BLaER1 (cell line): ENCODE measurements at regions not wholly inside any gene's neighbourhood (a gene's known extent, or its start where the extent isn't known, plus 50 kb on each side); places are given as distances from the start of the nearest gene placed in this dataset.

ENCODE experiments used
- H3K27ac ChIP-seq: shearing (Covaris generic); formaldehyde crosslinking; 2 replicates; pipeline ENCODE4 v1.8.1; 2022
- H3K27me3 ChIP-seq: shearing (Covaris generic); formaldehyde crosslinking; 2 replicates; pipeline ENCODE4 v1.8.1; 2022
- H3K36me3 ChIP-seq: shearing (Covaris generic); formaldehyde crosslinking; 2 replicates; pipeline ENCODE4 v1.8.1; 2022
- H3K4me1 ChIP-seq: shearing (Covaris generic); formaldehyde crosslinking; 2 replicates; pipeline ENCODE4 v1.8.1; 2022
- H3K4me2 ChIP-seq: shearing (Covaris generic); formaldehyde crosslinking; 2 replicates; pipeline ENCODE4 v1.8.1; 2022
- H3K4me3 ChIP-seq: shearing (Covaris generic); formaldehyde crosslinking; 2 replicates; pipeline ENCODE4 v1.8.1; 2022
- H3K9ac ChIP-seq: shearing (Covaris generic); formaldehyde crosslinking; 2 replicates; pipeline ENCODE4 v1.8.1; 2022
- H3K9me3 ChIP-seq: shearing (Covaris generic); formaldehyde crosslinking; 2 replicates; pipeline ENCODE4 v1.8.1; 2022
- H4K20me1 ChIP-seq: shearing (Covaris generic); formaldehyde crosslinking; 2 replicates; pipeline ENCODE4 v1.8.1; 2022
- Cebpa-rat ChIP-seq: shearing (Covaris generic); IDR thresholded peaks from 2 replicates; pipeline ENCODE4 v1.8.1; 2022

DNA sequence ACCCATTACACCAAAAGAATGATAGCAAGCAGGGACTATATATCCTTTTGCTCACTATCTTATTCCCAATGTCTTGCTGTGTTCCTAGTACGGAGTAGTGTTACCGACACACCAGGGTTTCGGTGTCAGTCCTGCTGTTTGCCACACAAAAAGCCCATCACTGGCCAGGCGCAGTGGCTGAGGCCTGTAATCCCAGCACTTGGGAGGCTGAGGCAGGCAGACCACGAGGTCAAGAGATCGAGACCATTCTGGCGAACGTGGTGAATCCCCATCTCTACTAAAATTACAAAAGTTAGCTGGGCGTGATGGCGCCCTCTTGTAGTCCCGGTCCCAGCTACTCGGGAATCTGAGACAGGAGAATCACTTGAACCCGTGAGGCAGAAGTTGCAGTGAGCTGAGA lies 1467.3 kb upstream of the MIR17HG start:
- Histone ChIP-seq H3K4me2 (no peak overlapping the region), H3K27me3 (no peaks in the 10 kb centered on the region), H3K36me3 (no peaks in the 10 kb centered on the region), H3K4me3 (no peak overlapping the region), H3K9me3 (peaks cover 7% of the 10 kb centered on the region; the same call in 1 of the 2 replicates), H4K20me1 (no peaks in the 10 kb centered on the region), H3K9ac (no peak overlapping the region), H3K27ac (no peak overlapping the region), H3K4me1 (no peaks in the 10 kb centered on the region)
- TF ChIP-seq Cebpa-rat, result no peak

DNA sequence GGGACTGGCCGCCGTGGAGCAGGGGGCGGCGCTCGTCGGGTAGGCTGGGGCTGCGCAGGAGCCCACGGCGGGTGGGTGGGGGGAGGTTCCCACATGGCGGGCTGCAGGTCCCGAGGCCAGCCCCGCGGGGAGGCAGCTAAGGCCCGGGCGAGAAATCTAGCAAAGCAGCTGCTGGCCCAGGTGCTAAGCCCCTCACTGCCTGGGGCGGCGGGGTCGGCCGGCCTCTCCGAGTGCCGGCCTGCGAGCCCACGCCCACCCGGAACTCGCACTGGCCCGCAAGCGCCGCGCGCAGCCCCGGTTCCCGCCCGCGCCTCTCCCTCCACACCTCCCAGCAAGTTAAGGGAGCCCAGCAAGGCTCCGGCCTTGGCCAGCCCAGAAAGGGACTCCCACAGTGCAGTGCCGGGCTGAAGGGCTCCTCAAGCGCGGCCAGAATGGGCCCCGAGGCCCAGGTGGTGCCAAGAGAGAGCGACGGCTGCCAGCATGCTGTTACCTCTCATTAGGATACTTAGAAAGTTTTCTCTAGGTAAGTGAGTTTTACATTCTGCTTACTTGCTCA lies 1463.5 kb upstream of the MIR17HG start:
- Histone ChIP-seq H3K36me3 (no peaks in the 10 kb centered on the region), H3K9me3 (peaks cover 7% of the 10 kb centered on the region; the same call in 1 of the 2 replicates)

DNA sequence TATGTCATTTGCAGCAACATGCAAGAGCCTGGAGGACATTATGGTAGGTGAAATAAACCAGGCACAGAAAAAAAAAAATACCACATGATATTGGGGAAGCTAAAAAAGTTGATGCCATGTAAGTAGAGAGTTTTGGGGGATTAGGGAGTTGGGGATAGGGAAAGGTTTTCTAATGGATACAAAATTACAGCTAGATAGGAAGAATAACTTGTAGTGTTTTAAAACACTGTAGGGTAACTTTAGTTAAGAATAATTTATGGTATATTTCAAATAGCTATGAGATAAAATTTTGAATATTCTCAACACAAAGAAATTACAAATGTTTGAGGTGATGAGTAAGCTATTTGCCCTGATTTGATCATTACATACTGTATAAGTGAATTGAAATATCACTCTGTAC lies 1456.7 kb upstream of the MIR17HG start:
- no peaks in the 10 kb centered on the region for H3K27me3 ChIP-seq
- H3K36me3 ChIP-seq, result no peaks in the 10 kb centered on the region
- TF ChIP-seq Cebpa-rat, result no peak
- no peak overlapping the region for H3K4me3 ChIP-seq
- no peak overlapping the region for H3K27ac ChIP-seq
- H3K4me1 ChIP-seq, result no peaks in the 10 kb centered on the region
- no peak overlapping the region for H3K4me2 ChIP-seq
- H4K20me1 ChIP-seq, result no peaks in the 10 kb centered on the region
- no peak overlapping the region for H3K9ac ChIP-seq
- no peaks in the 10 kb centered on the region for H3K9me3 ChIP-seq

More for the DNA sequence above, 1463.5 kb upstream of the MIR17HG start:
- no peak for TF ChIP-seq Cebpa-rat
- Histone ChIP-seq H3K27me3 (no peaks in the 10 kb centered on the region), H3K4me1 (no peaks in the 10 kb centered on the region), H3K4me2 (no peak overlapping the region), H4K20me1 (no peaks in the 10 kb centered on the region), H3K9ac (no peak overlapping the region), H3K27ac (no peak overlapping the region), H3K4me3 (no peak overlapping the region)

DNA sequence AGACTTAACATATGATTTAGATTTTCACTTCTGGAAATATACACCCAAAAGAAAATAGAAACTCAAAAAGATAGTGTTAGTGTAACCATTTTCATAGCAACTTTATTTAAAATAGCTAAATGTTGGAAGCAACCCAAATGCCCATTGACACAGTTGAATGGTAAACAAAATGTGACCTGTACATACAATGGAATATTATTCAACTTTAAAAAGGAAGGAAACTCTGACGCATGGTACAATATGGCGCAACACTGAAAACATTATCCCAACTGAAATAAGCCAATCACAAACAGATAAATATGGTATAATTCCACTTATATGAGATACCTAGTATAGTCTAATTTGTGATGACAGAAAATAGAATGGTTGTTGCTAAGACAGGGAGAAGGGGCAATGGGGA lies 1456.1 kb upstream of the MIR17HG start:
- no peak for TF ChIP-seq Cebpa-rat
- Histone ChIP-seq H3K4me1 (no peaks in the 10 kb centered on the region), H3K36me3 (no peaks in the 10 kb centered on the region), H3K27me3 (no peaks in the 10 kb centered on the region), H3K27ac (no peak overlapping the region), H3K4me3 (no peak overlapping the region), H3K4me2 (no peak overlapping the region), H3K9me3 (no peaks in the 10 kb centered on the region), H4K20me1 (no peaks in the 10 kb centered on the region), H3K9ac (no peak overlapping the region)

DNA sequence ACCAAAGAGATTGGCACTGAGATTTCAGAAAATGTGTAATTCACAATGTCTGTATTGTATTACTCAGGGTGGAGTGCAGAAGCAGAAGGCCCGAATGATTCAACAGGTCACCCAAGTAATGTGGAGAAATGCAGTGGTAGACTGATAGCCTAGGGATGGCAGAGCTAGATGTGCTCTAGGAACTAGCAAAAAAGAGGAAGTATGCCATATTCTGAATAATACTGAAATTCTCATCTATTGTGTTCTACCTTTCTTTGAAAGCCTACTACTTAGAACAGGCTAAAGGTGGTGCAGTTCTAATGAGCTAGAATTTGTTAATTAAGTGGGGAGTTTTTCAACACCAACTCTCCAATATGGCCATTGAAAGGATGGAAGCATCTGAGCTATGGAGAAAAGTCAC lies 1449.8 kb upstream of the MIR17HG start:
- no peak overlapping the region for H3K4me3 ChIP-seq
- no peak overlapping the region for H3K4me2 ChIP-seq
- H3K27ac ChIP-seq, result no peak overlapping the region
- H3K36me3 ChIP-seq, result no peaks in the 10 kb centered on the region
- H3K4me1 ChIP-seq, result no peaks in the 10 kb centered on the region
- H3K9ac ChIP-seq, result no peak overlapping the region
- no peaks in the 10 kb centered on the region for H3K9me3 ChIP-seq
- H4K20me1 ChIP-seq, result no peaks in the 10 kb centered on the region
- H3K27me3 ChIP-seq, result no peaks in the 10 kb centered on the region
- TF ChIP-seq Cebpa-rat, result no peak

DNA sequence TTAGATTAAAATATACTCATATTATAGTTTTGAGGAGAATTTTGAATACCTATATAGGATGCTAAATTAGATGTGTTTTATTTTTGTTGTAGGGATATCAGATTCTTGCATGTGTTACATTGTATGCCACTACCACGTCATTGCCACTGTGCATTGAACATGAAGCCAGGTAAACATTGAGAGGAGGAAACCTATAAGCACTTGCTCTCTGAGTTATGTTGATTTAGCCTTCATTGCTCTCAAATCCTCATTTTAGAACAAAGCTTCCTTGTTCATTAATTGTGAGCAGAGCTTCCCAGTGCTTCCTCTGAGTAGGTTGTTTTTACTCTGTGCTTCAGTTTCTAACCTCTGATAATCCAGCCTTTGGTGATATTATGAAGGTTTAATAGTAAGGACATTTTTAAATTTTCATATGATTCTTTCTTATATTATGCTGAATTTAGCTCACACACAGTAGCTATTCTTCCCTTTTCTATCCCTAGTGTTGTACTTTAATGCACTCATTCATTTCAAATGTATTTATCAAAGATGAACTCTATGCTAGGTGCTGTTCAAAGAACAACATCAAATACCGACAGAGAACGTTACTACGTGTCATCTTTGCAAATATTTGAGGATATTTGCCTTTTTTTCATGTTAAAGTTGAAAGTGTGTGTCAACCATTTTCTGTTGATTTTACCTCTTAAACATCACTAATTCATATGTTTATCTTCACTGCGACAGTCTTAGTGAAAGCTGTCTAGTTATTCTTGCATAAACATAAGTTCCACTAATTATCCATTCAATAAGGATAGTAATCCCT lies 1448.0 kb upstream of the MIR17HG start:
- H3K4me1 ChIP-seq, result no peaks in the 10 kb centered on the region
- no peaks in the 10 kb centered on the region for H3K9me3 ChIP-seq
- H3K9ac ChIP-seq, result no peak overlapping the region
- no peak overlapping the region for H3K4me3 ChIP-seq
- H3K27me3 ChIP-seq, result no peaks in the 10 kb centered on the region
- no peaks in the 10 kb centered on the region for H3K36me3 ChIP-seq
- no peak overlapping the region for H3K27ac ChIP-seq
- H3K4me2 ChIP-seq, result no peak overlapping the region
- H4K20me1 ChIP-seq, result no peaks in the 10 kb centered on the region
- TF ChIP-seq Cebpa-rat, result no peak

DNA sequence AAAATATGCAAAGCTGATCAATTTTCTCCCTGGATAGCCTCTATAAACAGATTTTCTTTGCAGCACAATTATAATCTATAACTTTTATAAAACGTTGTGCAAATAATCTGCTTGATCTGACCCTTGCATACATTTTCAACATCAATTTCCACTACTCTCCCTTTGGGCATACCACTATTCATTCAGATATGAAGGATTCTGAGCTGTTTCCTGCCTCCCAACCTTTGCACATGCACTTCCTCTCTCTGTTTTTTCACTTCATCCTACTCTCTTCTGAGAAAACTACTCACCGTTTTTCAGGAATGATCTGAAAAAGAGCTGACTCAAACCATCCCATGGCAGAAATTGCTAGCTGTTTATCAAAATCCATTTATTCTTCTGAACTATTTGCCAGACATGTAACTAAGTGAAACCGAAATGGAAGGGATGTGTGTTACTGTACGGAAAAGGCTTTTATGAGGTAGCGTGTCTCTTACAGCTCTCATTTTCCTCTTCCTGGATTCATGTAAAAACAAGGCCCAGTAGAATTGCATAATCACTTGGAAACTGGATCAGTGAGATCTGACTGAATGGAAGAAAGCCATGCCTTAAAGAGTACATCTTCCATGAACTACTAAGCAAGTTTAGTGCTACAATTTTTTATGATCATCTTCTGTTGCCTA lies 1447.3 kb upstream of the MIR17HG start:
- Histone ChIP-seq H3K27ac (no peak overlapping the region), H4K20me1 (no peaks in the 10 kb centered on the region), H3K9me3 (no peaks in the 10 kb centered on the region), H3K36me3 (no peaks in the 10 kb centered on the region), H3K4me2 (no peak overlapping the region), H3K4me3 (no peak overlapping the region), H3K9ac (no peak overlapping the region), H3K27me3 (no peaks in the 10 kb centered on the region), H3K4me1 (no peaks in the 10 kb centered on the region)
- TF ChIP-seq Cebpa-rat, result no peak

DNA sequence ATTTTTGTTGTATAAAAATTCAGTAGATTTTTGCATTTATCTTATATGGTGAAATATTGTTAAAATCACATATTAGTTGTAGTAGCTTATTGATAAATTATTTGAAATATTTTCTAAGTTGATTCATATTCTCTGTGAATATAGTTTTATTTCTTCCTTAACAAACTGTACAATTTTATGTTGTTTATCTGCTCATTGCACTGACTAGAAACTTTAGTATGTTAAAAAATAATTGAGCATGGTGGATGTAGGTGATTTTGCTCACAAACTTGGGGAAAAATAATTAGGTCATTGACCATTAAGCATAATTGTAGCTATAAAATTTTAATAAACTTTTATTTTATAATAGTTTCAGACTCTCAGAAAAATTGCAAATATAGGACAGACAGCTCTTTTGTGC lies 1445.3 kb upstream of the MIR17HG start:
- Histone ChIP-seq H3K4me2 (no peak overlapping the region), H4K20me1 (no peaks in the 10 kb centered on the region), H3K4me1 (no peaks in the 10 kb centered on the region), H3K27me3 (no peaks in the 10 kb centered on the region), H3K9me3 (no peaks in the 10 kb centered on the region), H3K36me3 (no peaks in the 10 kb centered on the region), H3K27ac (no peak overlapping the region), H3K4me3 (no peak overlapping the region), H3K9ac (no peak overlapping the region)
- no peak for TF ChIP-seq Cebpa-rat

DNA sequence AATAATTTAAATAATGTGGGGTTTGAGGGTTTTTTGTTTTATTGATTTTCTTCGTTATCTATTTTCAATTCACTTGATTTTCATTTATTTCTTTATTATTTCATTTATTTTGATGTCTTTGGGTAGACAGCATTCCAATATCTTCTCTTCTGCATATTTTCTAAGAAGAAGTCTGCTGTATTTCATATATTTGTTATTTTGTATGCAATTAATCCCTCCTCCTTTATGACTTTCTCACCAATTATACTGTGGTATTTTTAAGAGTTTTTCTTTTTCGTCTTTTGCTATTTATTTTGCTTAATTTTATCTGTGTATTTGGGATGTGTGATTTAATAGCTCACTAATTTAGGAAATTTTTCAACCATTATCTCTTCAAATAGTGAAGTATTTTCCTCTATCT lies 1444.4 kb upstream of the MIR17HG start:
- H4K20me1 ChIP-seq, result no peaks in the 10 kb centered on the region
- no peaks in the 10 kb centered on the region for H3K4me1 ChIP-seq
- H3K27ac ChIP-seq, result no peak overlapping the region
- no peak for TF ChIP-seq Cebpa-rat
- H3K9ac ChIP-seq, result no peak overlapping the region
- no peaks in the 10 kb centered on the region for H3K27me3 ChIP-seq
- no peak overlapping the region for H3K4me3 ChIP-seq
- H3K9me3 ChIP-seq, result no peaks in the 10 kb centered on the region
- H3K36me3 ChIP-seq, result no peaks in the 10 kb centered on the region
- H3K4me2 ChIP-seq, result no peak overlapping the region

DNA sequence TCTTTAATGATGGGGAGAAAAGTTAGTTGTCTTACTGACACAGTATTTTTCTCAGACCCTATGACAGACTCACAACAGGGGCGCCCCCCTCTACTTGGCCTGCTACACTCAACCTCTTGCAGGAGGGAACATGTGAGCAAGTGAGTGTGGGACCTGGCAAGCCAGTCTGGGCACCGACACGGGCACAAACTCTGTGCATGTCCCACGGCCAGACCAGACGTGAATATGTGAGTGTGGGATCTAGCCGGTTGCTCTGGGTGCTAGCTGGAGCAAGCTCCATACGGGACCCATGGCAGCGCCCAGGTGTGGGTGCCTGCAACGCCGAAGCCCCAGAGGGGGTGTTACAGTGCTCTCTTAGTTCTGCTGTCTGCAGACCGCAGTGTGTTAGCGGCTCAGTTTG lies 1437.3 kb upstream of the MIR17HG start:
- Histone ChIP-seq H3K4me3 (no peak overlapping the region), H3K27ac (no peak overlapping the region), H3K27me3 (no peaks in the 10 kb centered on the region), H3K9me3 (no peaks in the 10 kb centered on the region), H3K36me3 (no peaks in the 10 kb centered on the region), H4K20me1 (no peaks in the 10 kb centered on the region), H3K4me2 (no peak overlapping the region), H3K4me1 (no peaks in the 10 kb centered on the region), H3K9ac (no peak overlapping the region)
- TF ChIP-seq Cebpa-rat, result no peak
